Astrocyte of the spinal cord (primary cell): ENCODE measurements at regions not wholly inside any gene's neighbourhood (a gene's known extent, or its start where the extent isn't known, plus 50 kb on each side); places are given as distances from the start of the nearest gene placed in this dataset.
A peak's percentile ranks its signal among the peaks of the same experiment; 100 is the strongest.

Experiments
- DNase-seq: peaks from one replicate; pipeline ENCODE4 v3.0.0; 2011; ENCODE audit warnings: low read depth, low spot score
- H3K4me3 ChIP-seq: 2 replicates; pipeline ENCODE4 v1.5.1; 2011; ENCODE audit warnings: low read depth, mild to moderate bottlenecking, low read length, moderate library complexity
- CTCF ChIP-seq: IDR thresholded peaks from 2 replicates; pipeline ENCODE4 v1.5.1; 2012; ENCODE audit warnings: low read depth, mild to moderate bottlenecking, low read length, inconsistent platforms
- in situ Hi-C: cut with HindIII; loops from 2 replicates; pipeline ENCODE4 v1.10.0; 2017; ENCODE audit warnings: low sequenced_read_pairs

GRCh38 chr3:23663246-23663645 is 142.5 kb upstream of the UBE2E1 start:
- in situ Hi-C loops, result no loop called here
- TF ChIP-seq CTCF, result no peak

GRCh38 chr3:23663661-23664186 is 142.0 kb upstream of the UBE2E1 start:
- no peak overlapping the region for H3K4me3 ChIP-seq
- DNase-seq, result peak; percentile 13
- no peak for TF ChIP-seq CTCF
- in situ Hi-C loops, result no loop called here

More at GRCh38 chr3:23663246-23663645, 142.5 kb upstream of the UBE2E1 start:
- DNase-seq, result peak; percentile 16
- no peak overlapping the region for H3K4me3 ChIP-seq

- DNase-seq, result no peak
- H3K4me3 ChIP-seq, result no peak overlapping the region
- no peak for TF ChIP-seq CTCF
- in situ Hi-C loops, result no loop called here
These were observed 141.3 kb upstream of the UBE2E1 start for GRCh38 chr3:23664459-23664858.

GRCh38 chr3:23665741-23666140 is 140.0 kb upstream of the UBE2E1 start:
- no peak for TF ChIP-seq CTCF
- DNase-seq, result peak; percentile 33
- in situ Hi-C loops, result no loop called here
- H3K4me3 ChIP-seq, result no peak overlapping the region

- no peak for DNase-seq
- H3K4me3 ChIP-seq, result no peak overlapping the region
- no peak for TF ChIP-seq CTCF
- in situ Hi-C loops, result no loop called here
These were observed 138.9 kb upstream of the UBE2E1 start for GRCh38 chr3:23666818-23667217.

- no peak overlapping the region for H3K4me3 ChIP-seq
- in situ Hi-C loops, result no loop called here
- TF ChIP-seq CTCF, result no peak
- DNase-seq, result peak; percentile 44
These were observed 138.0 kb upstream of the UBE2E1 start for GRCh38 chr3:23667536-23668429.
